Panc1 (cell line): ENCODE measurements at regions not wholly inside any gene's neighbourhood (a gene's known extent, or its start where the extent isn't known, plus 50 kb on each side); places are given as distances from the start of the nearest gene placed in this dataset.

Experiments
- ATAC-seq: fragments of 200-7000 bp; cut with Tn5 transposase; 2 replicates; pipeline ENCODE4 v1.9.1; 2020; ENCODE audit warnings: mild to moderate bottlenecking, moderate library complexity
- BruUV-seq: library from RNA; stranded (reverse); fragments of 400-500 nt; replicated peaks from 2 replicates; lab custom pipeline; 2021; lab: Mats Ljungman, UMichigan
- CTCF ChIA-PET: fragments of 300-600 bp; sonication (Branson Sonifier 250); formaldehyde crosslinking; loops from one replicate; lab custom pipeline; 2022; ENCODE audit warnings: antibody characterized with exemption; lab: Charles Lee
- POLR2A ChIA-PET: fragments of 300-600 bp; sonication (Branson Sonifier 250); formaldehyde crosslinking; loops from one replicate; lab custom pipeline; 2022; ENCODE audit warnings: antibody characterized with exemption; lab: Charles Lee
- DNase-seq: peaks from one replicate; pipeline ENCODE4 v3.0.0-alpha.2; 2010; ENCODE audit warnings: low read depth, low spot score
- H3K27ac ChIP-seq: 2 replicates; pipeline ENCODE4 v1.5.1; 2011; ENCODE audit warnings: mild to moderate bottlenecking, low read length, inconsistent platforms
- H3K27me3 ChIP-seq: fragments of 200-500 bp; sonication (Bioruptor generic); 2 replicates; pipeline ENCODE4 v1.6.0; 2014; ENCODE audit warnings: low read length, inconsistent platforms; ENCODE audit not compliant: control insufficient read depth, insufficient read depth
- H3K36me3 ChIP-seq: fragments of 200-500 bp; sonication (Bioruptor generic); 2 replicates; pipeline ENCODE4 v1.5.1; 2014; ENCODE audit warnings: inconsistent platforms, mild to moderate bottlenecking, low read length, moderate library complexity; ENCODE audit not compliant: control insufficient read depth, insufficient read depth
- H3K4me1 ChIP-seq: 2 replicates; pipeline ENCODE4 v1.5.1; 2011; ENCODE audit warnings: inconsistent platforms, mild to moderate bottlenecking, low read length, moderate library complexity; ENCODE audit not compliant: control insufficient read depth, insufficient read depth
- H3K4me3 ChIP-seq, 2 experiments: 2 replicates each; pipeline ENCODE4 v1.5.1; 2011 to 2012; ENCODE audit warnings: low read depth in 2 of 2, low read length in 2 of 2, mild to moderate bottlenecking in 2 of 2, inconsistent platforms in 1 of 2, moderate library complexity in 1 of 2
- H3K9me3 ChIP-seq: fragments of 200-500 bp; sonication (Bioruptor generic); 2 replicates; pipeline ENCODE4 v1.5.1; 2014; ENCODE audit warnings: low read depth, mild to moderate bottlenecking, inconsistent platforms, low read length, moderate library complexity; ENCODE audit not compliant: control insufficient read depth, insufficient read depth
- POLR2AphosphoS5 ChIP-seq: IDR thresholded peaks from 2 replicates; pipeline ENCODE4 v1.6.1; 2012; ENCODE audit warnings: mild to moderate bottlenecking, low read depth, low read length, moderate library complexity
- SIN3A ChIP-seq: IDR thresholded peaks from 2 replicates; pipeline ENCODE4 v1.6.1; 2012; ENCODE audit warnings: low read depth, mild to moderate bottlenecking, low read length, moderate library complexity, borderline replicate concordance; ENCODE audit not compliant: insufficient read depth
- TCF7L2 ChIP-seq: IDR thresholded peaks from 2 replicates; pipeline ENCODE4 v1.6.1; 2011; ENCODE audit warnings: mild to moderate bottlenecking, low read depth, low read length, inconsistent platforms
- in situ Hi-C: cut with HindIII; loops from 2 replicates; pipeline ENCODE4 v1.10.0; 2016; ENCODE audit warnings: low sequenced_read_pairs, low pct_unique_long_range_greater_than_20kb
- intact Hi-C: fragments of 100-400 bp; cut with micrococcal nuclease; formaldehyde crosslinking; loops from one replicate; pipeline ENCODE4 v1.10.0; 2022; ENCODE audit not compliant: unreplicated experiment
- TF ChIP-seq, protein P1 (sequence below): fragments of 450-650 bp; IDR thresholded peaks from 2 replicates; pipeline ENCODE4 v1.5.1; 2017; ENCODE audit warnings: mild to moderate bottlenecking
- TF ChIP-seq, protein P2 (sequence below), 2 experiments: IDR thresholded peaks; 2 replicates each; pipeline ENCODE4 v1.6.1; 2011 to 2012; ENCODE audit warnings: low read depth in 2 of 2, control low read depth in 1 of 2, low read length in 1 of 2, mild to moderate bottlenecking in 1 of 2, moderate library complexity in 1 of 2; ENCODE audit not compliant: insufficient read depth in 1 of 2

DNA sequence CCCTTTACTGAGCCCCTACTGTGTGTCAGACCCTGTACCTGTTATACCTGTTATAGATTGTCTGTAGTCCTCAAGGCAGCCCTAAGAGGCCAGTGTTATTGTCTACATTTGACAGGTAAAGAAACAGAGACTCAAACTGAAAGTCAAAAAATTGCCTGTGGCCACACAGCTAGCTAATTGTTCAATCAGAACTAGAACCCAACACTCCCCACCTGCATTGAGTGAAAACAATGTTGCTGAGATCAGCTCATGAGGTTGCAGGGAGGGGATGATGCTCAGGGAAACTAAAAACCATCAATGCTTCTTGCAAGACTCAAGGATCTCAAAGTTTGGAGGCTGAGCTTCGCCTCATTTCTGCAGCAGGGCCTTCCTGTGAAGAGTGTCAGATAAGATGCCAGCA lies 109.5 kb upstream of the LMO4 start:
- Histone ChIP-seq H3K9me3 (peaks cover 13% of the 10 kb centered on the region; the same call in 1 of the 2 replicates), H3K27ac (no peak overlapping the region), H3K4me1 (no peaks in the 10 kb centered on the region), H3K36me3 (no peaks in the 10 kb centered on the region), H3K27me3 (no peaks in the 10 kb centered on the region), H3K4me3 (no peak overlapping the region)
- intact Hi-C loops, result no loop called here
- no peak for DNase-seq
- ChIA-PET CTCF (no interaction called here), POLR2A (no interaction called here)
- no peak for ATAC-seq
- in situ Hi-C loops, result no loop called here
- BruUV-seq, result no TSS peak
- TF ChIP-seq TCF7L2, result no peak
- no peak for TF ChIP-seq POLR2AphosphoS5
- TF ChIP-seq, protein P1, sequence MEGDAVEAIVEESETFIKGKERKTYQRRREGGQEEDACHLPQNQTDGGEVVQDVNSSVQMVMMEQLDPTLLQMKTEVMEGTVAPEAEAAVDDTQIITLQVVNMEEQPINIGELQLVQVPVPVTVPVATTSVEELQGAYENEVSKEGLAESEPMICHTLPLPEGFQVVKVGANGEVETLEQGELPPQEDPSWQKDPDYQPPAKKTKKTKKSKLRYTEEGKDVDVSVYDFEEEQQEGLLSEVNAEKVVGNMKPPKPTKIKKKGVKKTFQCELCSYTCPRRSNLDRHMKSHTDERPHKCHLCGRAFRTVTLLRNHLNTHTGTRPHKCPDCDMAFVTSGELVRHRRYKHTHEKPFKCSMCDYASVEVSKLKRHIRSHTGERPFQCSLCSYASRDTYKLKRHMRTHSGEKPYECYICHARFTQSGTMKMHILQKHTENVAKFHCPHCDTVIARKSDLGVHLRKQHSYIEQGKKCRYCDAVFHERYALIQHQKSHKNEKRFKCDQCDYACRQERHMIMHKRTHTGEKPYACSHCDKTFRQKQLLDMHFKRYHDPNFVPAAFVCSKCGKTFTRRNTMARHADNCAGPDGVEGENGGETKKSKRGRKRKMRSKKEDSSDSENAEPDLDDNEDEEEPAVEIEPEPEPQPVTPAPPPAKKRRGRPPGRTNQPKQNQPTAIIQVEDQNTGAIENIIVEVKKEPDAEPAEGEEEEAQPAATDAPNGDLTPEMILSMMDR, result no peak
- TF ChIP-seq, protein P2, sequence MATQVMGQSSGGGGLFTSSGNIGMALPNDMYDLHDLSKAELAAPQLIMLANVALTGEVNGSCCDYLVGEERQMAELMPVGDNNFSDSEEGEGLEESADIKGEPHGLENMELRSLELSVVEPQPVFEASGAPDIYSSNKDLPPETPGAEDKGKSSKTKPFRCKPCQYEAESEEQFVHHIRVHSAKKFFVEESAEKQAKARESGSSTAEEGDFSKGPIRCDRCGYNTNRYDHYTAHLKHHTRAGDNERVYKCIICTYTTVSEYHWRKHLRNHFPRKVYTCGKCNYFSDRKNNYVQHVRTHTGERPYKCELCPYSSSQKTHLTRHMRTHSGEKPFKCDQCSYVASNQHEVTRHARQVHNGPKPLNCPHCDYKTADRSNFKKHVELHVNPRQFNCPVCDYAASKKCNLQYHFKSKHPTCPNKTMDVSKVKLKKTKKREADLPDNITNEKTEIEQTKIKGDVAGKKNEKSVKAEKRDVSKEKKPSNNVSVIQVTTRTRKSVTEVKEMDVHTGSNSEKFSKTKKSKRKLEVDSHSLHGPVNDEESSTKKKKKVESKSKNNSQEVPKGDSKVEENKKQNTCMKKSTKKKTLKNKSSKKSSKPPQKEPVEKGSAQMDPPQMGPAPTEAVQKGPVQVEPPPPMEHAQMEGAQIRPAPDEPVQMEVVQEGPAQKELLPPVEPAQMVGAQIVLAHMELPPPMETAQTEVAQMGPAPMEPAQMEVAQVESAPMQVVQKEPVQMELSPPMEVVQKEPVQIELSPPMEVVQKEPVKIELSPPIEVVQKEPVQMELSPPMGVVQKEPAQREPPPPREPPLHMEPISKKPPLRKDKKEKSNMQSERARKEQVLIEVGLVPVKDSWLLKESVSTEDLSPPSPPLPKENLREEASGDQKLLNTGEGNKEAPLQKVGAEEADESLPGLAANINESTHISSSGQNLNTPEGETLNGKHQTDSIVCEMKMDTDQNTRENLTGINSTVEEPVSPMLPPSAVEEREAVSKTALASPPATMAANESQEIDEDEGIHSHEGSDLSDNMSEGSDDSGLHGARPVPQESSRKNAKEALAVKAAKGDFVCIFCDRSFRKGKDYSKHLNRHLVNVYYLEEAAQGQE (IDR thresholded peaks at IDR 0.05; ENCODE audit: insufficient read depth in 1 of 2, low read depth in 2 of 2, low read length in 1 of 2), result no peak

DNA sequence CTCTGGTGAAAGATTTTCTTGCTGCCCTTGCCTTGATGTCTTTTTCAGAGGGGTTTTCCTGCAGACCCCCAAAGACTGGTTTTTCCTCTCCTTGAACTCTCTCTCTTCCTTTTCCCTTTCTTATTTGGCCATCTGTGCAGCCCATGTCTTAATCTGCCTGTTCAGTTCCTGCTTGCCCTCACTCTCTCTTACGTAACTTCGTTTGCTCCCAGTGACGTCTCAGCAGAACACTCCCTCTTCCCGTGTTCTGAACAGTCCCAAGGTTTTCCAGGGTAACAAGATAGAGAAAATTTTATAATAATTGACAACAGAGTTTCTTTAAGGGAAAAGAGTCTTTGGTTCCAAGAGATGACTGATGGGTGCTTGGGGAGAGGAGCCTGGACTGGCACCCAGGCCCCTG lies 109.1 kb upstream of the LMO4 start:
- Histone ChIP-seq H3K9me3 (peaks cover 13% of the 10 kb centered on the region; the same call in 1 of the 2 replicates), H3K4me1 (no peaks in the 10 kb centered on the region; the same call in 1 of the 2 replicates), H3K36me3 (no peaks in the 10 kb centered on the region), H3K4me3 (no peak overlapping the region), H3K27ac (no peak overlapping the region), H3K27me3 (no peaks in the 10 kb centered on the region)
- in situ Hi-C loops, result no loop called here
- POLR2A ChIA-PET, result no interaction called here
- BruUV-seq, result no TSS peak
- no peak for TF ChIP-seq TCF7L2
- no peak for TF ChIP-seq SIN3A
- no peak for TF ChIP-seq POLR2AphosphoS5
- TF ChIP-seq, protein P1, result no peak
- TF ChIP-seq, protein P2 (IDR thresholded peaks at IDR 0.05; ENCODE audit: insufficient read depth in 1 of 2, low read depth in 2 of 2, low read length in 1 of 2), result no peak
- CTCF ChIA-PET, result no interaction called here
- no peak for ATAC-seq
- intact Hi-C loops, result no loop called here
- no peak for DNase-seq
